HCT116 (cell line): ENCODE measurements at regions not wholly inside any gene's neighbourhood (a gene's known extent, or its start where the extent isn't known, plus 50 kb on each side); places are given as distances from the start of the nearest gene placed in this dataset.
"Not testable (repeated sequence)": the region's sequence is repeated elsewhere in the genome, so short reads cannot be mapped to it uniquely, and the experiment has no call there.

Source experiments
- ATAC-seq: fragments of 200-7000 bp; cut with Tn5 transposase; 2 replicates; pipeline ENCODE4 v1.9.1; 2020; ENCODE audit warnings: mild to moderate bottlenecking, moderate library complexity
- BruUV-seq: library from RNA; stranded (reverse); fragments of 400-500 nt; replicated peaks from 2 replicates; lab custom pipeline; 2021; lab: Mats Ljungman, UMichigan
- CTCF ChIA-PET: fragments of 300-600 bp; sonication (Branson Sonifier 250); formaldehyde crosslinking; loops from one replicate; lab custom pipeline; 2021; ENCODE audit warnings: antibody characterized with exemption; lab: Charles Lee
- POLR2A ChIA-PET: fragments of 300-600, 350-600 bp; sonication (Branson Sonifier 250); formaldehyde crosslinking; loops from one replicate; lab custom pipeline; 2021; ENCODE audit warnings: antibody characterized with exemption; lab: Charles Lee
- RAD21 ChIA-PET, 2 experiments: fragments of 300-600 bp; sonication (Branson Sonifier 250); formaldehyde crosslinking; loops; one replicate each; lab custom pipeline; 2023; ENCODE audit warnings: low total read pairs in 2 of 2; ENCODE audit not compliant: uncharacterized antibody in 2 of 2, unreplicated experiment in 2 of 2, low non-redundant PET in 1 of 2; lab: Charles Lee
- DNase-seq: peaks from one replicate; pipeline ENCODE4 v3.0.0-alpha.2; 2010; ENCODE audit warnings: low read depth, low spot score
- H2AFZ ChIP-seq: fragments of 200-600 bp; shearing (Covaris generic), sonication (generic); 2 replicates; pipeline ENCODE4 v1.6.1; 2017; ENCODE audit warnings: low read depth, mixed run types, mixed read lengths, antibody characterized with exemption, low read length; ENCODE audit not compliant: poor library complexity, severe bottlenecking
- H3K27ac ChIP-seq: 2 replicates; pipeline ENCODE4 v1.5.1; 2012; ENCODE audit warnings: low read depth, low read length
- H3K27me3 ChIP-seq: fragments of 200-600 bp; sonication (generic); 2 replicates; pipeline ENCODE4 v1.6.1; 2016; ENCODE audit warnings: mixed run types, low read length, mixed read lengths; ENCODE audit not compliant: insufficient read depth
- H3K36me3 ChIP-seq, 2 experiments: fragments of 200-500 bp in 1 of 2; fragments of 200-600 bp in 1 of 2; sonication (Bioruptor generic) in 1 of 2; sonication (generic) in 1 of 2; 2 replicates each; pipeline versions ENCODE4 v1.5.1 to v1.6.1; 2014 to 2016; ENCODE audit warnings: low read length in 2 of 2, inconsistent platforms in 1 of 2, mixed read lengths in 1 of 2, mixed run types in 1 of 2; ENCODE audit not compliant: insufficient read depth in 2 of 2, control insufficient read depth in 1 of 2
- H3K4me1 ChIP-seq, 2 experiments: fragments of 200-600 bp in 1 of 2; sonication (generic) in 1 of 2; 2 replicates each; pipeline versions ENCODE4 v1.5.1 to v1.6.1; 2012 to 2017; ENCODE audit warnings: low read length in 2 of 2, inconsistent platforms in 1 of 2, mild to moderate bottlenecking in 1 of 2, mixed read lengths in 1 of 2, mixed run types in 1 of 2, moderate library complexity in 1 of 2; ENCODE audit not compliant: insufficient read depth in 2 of 2, control insufficient read depth in 1 of 2
- H3K4me2 ChIP-seq: fragments of 200-600 bp; sonication (generic); 2 replicates; pipeline ENCODE4 v1.6.1; 2017; ENCODE audit warnings: mixed run types, low read length, mixed read lengths
- H3K4me3 ChIP-seq, 2 experiments: fragments of 200-600 bp in 1 of 2; sonication (generic) in 1 of 2; replicated peaks in 1 of 2; 2 replicates each; pipeline ENCODE4 v1.5.1; 2011 to 2016; ENCODE audit warnings: low read length in 2 of 2, control low read depth in 1 of 2, low read depth in 1 of 2, mild to moderate bottlenecking in 1 of 2, mixed read lengths in 1 of 2, mixed run types in 1 of 2
- H3K79me2 ChIP-seq: fragments of 200-600 bp; sonication (generic); 2 replicates; pipeline ENCODE4 v1.6.1; 2017; ENCODE audit warnings: mild to moderate bottlenecking, mixed run types, low read length, moderate library complexity, mixed read lengths; ENCODE audit not compliant: insufficient read depth
- H3K9ac ChIP-seq: fragments of 200-600 bp; sonication (generic); 2 replicates; pipeline ENCODE4 v1.6.1; 2016; ENCODE audit warnings: low read length, mixed read lengths
- H3K9me2 ChIP-seq: fragments of 200-600 bp; sonication (generic), shearing (Covaris generic); 2 replicates; pipeline ENCODE4 v1.6.1; 2017; ENCODE audit warnings: mixed run types, mild to moderate bottlenecking, moderate library complexity; ENCODE audit not compliant: insufficient read depth
- H3K9me3 ChIP-seq, 2 experiments: fragments of 200-500 bp in 1 of 2; fragments of 200-600 bp in 1 of 2; sonication (Bioruptor generic) in 1 of 2; sonication (generic) in 1 of 2; 2 replicates each; pipeline ENCODE4 v1.6.1; 2014 to 2017; ENCODE audit warnings: low read length in 2 of 2, mixed read lengths in 2 of 2, inconsistent platforms in 1 of 2, low read depth in 1 of 2, mild to moderate bottlenecking in 1 of 2, mixed run types in 1 of 2, moderate library complexity in 1 of 2; ENCODE audit not compliant: control insufficient read depth in 1 of 2, insufficient read depth in 1 of 2
- H4K20me1 ChIP-seq: fragments of 200-600 bp; sonication (generic), shearing (Covaris generic); 2 replicates; pipeline ENCODE4 v1.6.1; 2017; ENCODE audit warnings: mixed run types, mild to moderate bottlenecking, moderate library complexity; ENCODE audit not compliant: insufficient read depth
- CBX3 ChIP-seq: IDR thresholded peaks from 2 replicates; pipeline ENCODE4 v1.6.1; 2012; ENCODE audit warnings: low read depth
- CEBPB ChIP-seq: IDR thresholded peaks from 2 replicates; pipeline ENCODE4 v1.6.1; 2012; ENCODE audit warnings: low read depth
- EGR1 ChIP-seq: IDR thresholded peaks from 2 replicates; pipeline ENCODE4 v1.6.1; 2012; ENCODE audit warnings: low read depth
- ELF1 ChIP-seq: IDR thresholded peaks from 2 replicates; pipeline ENCODE4 v1.6.1; 2012; ENCODE audit warnings: low read depth, borderline replicate concordance
- EZH2phosphoT487 ChIP-seq: fragments of 200-600 bp; IDR thresholded peaks from 2 replicates; pipeline ENCODE4 v1.6.1; 2018; ENCODE audit warnings: antibody characterized with exemption, borderline replicate concordance
- FOSL1 ChIP-seq: IDR thresholded peaks from 2 replicates; pipeline ENCODE4 v1.6.1; 2012; ENCODE audit warnings: low read depth
- POLR2AphosphoS5 ChIP-seq: IDR thresholded peaks from 2 replicates; pipeline ENCODE4 v1.6.1; 2011; ENCODE audit warnings: mild to moderate bottlenecking, low read depth, low read length, moderate library complexity
- RAD21 ChIP-seq: IDR thresholded peaks from 2 replicates; pipeline ENCODE4 v1.6.1; 2012; ENCODE audit warnings: low read depth, mild to moderate bottlenecking
- SIN3A ChIP-seq: IDR thresholded peaks from 2 replicates; pipeline ENCODE4 v1.6.1; 2012; ENCODE audit warnings: low read depth
- SP1 ChIP-seq: IDR thresholded peaks from 2 replicates; pipeline ENCODE4 v1.6.1; 2012; ENCODE audit warnings: low read depth
- TCF7L2 ChIP-seq: IDR thresholded peaks from 2 replicates; pipeline ENCODE4 v1.7.0; 2011; ENCODE audit warnings: borderline replicate concordance, inconsistent platforms; ENCODE audit not compliant: insufficient read depth, insufficient read length; ENCODE audit errors: extremely low read depth
- YY1 ChIP-seq: IDR thresholded peaks from 2 replicates; pipeline ENCODE4 v1.6.1; 2011; ENCODE audit warnings: low read length, low read depth, moderate library complexity, mild to moderate bottlenecking; ENCODE audit not compliant: insufficient replicate concordance; ENCODE audit errors: extremely low read depth
- intact Hi-C: fragments of 100-400 bp; cut with micrococcal nuclease; formaldehyde crosslinking; loops from 2 replicates; pipeline ENCODE4 v1.10.0; 2022
- TF ChIP-seq, protein P1 (sequence below): IDR thresholded peaks from 2 replicates; pipeline ENCODE4 v1.6.1; 2012
- TF ChIP-seq, protein P2 (sequence below): IDR thresholded peaks from 2 replicates; pipeline ENCODE4 v1.6.1; 2012
- TF ChIP-seq, protein P3 (sequence below): IDR thresholded peaks from 2 replicates; pipeline ENCODE4 v1.6.1; 2011; ENCODE audit warnings: mild to moderate bottlenecking, low read length, moderate library complexity; ENCODE audit not compliant: insufficient replicate concordance; ENCODE audit errors: extremely low read depth

DNA sequence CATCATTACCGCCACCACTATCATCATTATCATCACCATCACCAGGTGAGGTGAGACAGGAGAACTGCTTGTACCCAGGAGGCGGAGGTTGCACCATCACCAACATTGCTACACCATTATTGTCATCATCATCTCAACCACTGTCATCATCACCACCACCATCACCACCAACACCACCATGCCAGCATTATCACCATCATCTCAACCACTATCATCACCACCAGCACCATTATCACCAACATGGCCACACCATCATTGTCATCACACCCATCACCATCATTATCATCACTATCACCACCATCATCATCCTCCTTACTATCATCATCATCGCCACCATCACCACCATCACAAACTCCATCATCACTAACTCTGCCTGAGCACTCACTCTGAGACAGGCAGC lies 661.8 kb upstream of the DEFB115 start:
- Histone ChIP-seq H3K4me2 (no peak overlapping the region), H4K20me1 (no peaks in the 10 kb centered on the region), H3K4me1 (no peaks in the 10 kb centered on the region), H3K27ac (no peak overlapping the region), H3K4me3 (no peak overlapping the region), H3K36me3 (no peaks in the 10 kb centered on the region), H3K9me2 (no peaks in the 10 kb centered on the region), H3K9ac (no peak overlapping the region), H2AFZ (no peak overlapping the region), H3K27me3 (no peaks in the 10 kb centered on the region), H3K9me3 (no peaks in the 10 kb centered on the region)
- intact Hi-C loops: no loop called here
- ChIA-PET RAD21 (no interaction called here), POLR2A (no interaction called here)
- no peak for DNase-seq
- no TSS peak for BruUV-seq
- no peak for TF ChIP-seq RAD21
- TF ChIP-seq ELF1: no peak
- TF ChIP-seq CBX3: no peak
- TF ChIP-seq TCF7L2: no peak
- no peak for TF ChIP-seq EZH2phosphoT487
- TF ChIP-seq, protein P1, sequence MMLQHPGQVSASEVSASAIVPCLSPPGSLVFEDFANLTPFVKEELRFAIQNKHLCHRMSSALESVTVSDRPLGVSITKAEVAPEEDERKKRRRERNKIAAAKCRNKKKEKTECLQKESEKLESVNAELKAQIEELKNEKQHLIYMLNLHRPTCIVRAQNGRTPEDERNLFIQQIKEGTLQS: no peak
- TF ChIP-seq SP1: no peak
- TF ChIP-seq, protein P2, sequence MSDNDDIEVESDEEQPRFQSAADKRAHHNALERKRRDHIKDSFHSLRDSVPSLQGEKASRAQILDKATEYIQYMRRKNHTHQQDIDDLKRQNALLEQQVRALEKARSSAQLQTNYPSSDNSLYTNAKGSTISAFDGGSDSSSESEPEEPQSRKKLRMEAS: no peak
- TF ChIP-seq YY1: no peak
- TF ChIP-seq EGR1: no peak
- no peak for TF ChIP-seq FOSL1
- TF ChIP-seq CEBPB: no peak
- no peak for TF ChIP-seq SIN3A
- TF ChIP-seq POLR2AphosphoS5: no peak
- TF ChIP-seq, protein P3, sequence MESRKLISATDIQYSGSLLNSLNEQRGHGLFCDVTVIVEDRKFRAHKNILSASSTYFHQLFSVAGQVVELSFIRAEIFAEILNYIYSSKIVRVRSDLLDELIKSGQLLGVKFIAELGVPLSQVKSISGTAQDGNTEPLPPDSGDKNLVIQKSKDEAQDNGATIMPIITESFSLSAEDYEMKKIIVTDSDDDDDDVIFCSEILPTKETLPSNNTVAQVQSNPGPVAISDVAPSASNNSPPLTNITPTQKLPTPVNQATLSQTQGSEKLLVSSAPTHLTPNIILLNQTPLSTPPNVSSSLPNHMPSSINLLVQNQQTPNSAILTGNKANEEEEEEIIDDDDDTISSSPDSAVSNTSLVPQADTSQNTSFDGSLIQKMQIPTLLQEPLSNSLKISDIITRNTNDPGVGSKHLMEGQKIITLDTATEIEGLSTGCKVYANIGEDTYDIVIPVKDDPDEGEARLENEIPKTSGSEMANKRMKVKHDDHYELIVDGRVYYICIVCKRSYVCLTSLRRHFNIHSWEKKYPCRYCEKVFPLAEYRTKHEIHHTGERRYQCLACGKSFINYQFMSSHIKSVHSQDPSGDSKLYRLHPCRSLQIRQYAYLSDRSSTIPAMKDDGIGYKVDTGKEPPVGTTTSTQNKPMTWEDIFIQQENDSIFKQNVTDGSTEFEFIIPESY: no peak
- TF ChIP-seq, all 23 proteins: peak for 0
- no peaks in the 10 kb centered on the region for H3K79me2 ChIP-seq
- no peak for ATAC-seq
- CTCF ChIA-PET: no interaction called here

GRCh38 chr20:30597429-30597828 lies 660.0 kb upstream of the DEFB115 start:
- RAD21 ChIA-PET, DNase-seq, H3K36me3 ChIP-seq, H3K79me2 ChIP-seq, CTCF ChIA-PET, POLR2A ChIA-PET, intact Hi-C loops, H2AFZ ChIP-seq, H3K9me2 ChIP-seq, H3K4me1 ChIP-seq, H3K4me3 ChIP-seq, H3K9me3 ChIP-seq, BruUV-seq, H3K9ac ChIP-seq, ATAC-seq, H3K4me2 ChIP-seq, H4K20me1 ChIP-seq, H3K27me3 ChIP-seq, H3K27ac ChIP-seq: not testable (repeated sequence)
